HEK293T (cell line): ENCODE measurements at regions not wholly inside any gene's neighbourhood (a gene's known extent, or its start where the extent isn't known, plus 50 kb on each side); places are given as distances from the start of the nearest gene placed in this dataset.

Experiments
- CTCF ChIA-PET: fragments of 350-600 bp; formaldehyde crosslinking; extraction: SDS; loops from one replicate; lab custom pipeline; 2021; ENCODE audit warnings: antibody characterized with exemption, inconsistent platforms; lab: Yijun Ruan, JAX
- POLR2A ChIA-PET: fragments of 350-600 bp; formaldehyde crosslinking; extraction: SDS; loops from one replicate; lab custom pipeline; 2020; ENCODE audit warnings: antibody characterized with exemption, inconsistent platforms; lab: Yijun Ruan, JAX
- DNase-seq: peaks from one replicate; pipeline ENCODE4 v3.0.0; 2012; ENCODE audit warnings: mixed read lengths; ENCODE audit errors: extremely low spot score
- ARNT ChIP-seq: fragments of 450-650 bp; IDR thresholded peaks from 2 replicates; pipeline ENCODE4 v1.6.1; 2017; ENCODE audit warnings: mild to moderate bottlenecking
- BHLHE40 ChIP-seq: fragments of 450-650 bp; IDR thresholded peaks from 2 replicates; pipeline ENCODE4 v1.6.1; 2016; ENCODE audit warnings: mild to moderate bottlenecking, moderate library complexity, borderline replicate concordance
- CTBP1 ChIP-seq: fragments of 450-650 bp; IDR thresholded peaks from 2 replicates; pipeline ENCODE4 v1.6.1; 2016; ENCODE audit warnings: borderline replicate concordance
- ELF4 ChIP-seq: fragments of 450-650 bp; IDR thresholded peaks from 2 replicates; pipeline ENCODE4 v1.6.1; 2017; ENCODE audit warnings: antibody characterized with exemption
- FOXA1 ChIP-seq: fragments of 450-650 bp; IDR thresholded peaks from 2 replicates; pipeline ENCODE4 v1.6.1; 2016; ENCODE audit warnings: mild to moderate bottlenecking
- FOXK2 ChIP-seq: fragments of 450-650 bp; IDR thresholded peaks from 2 replicates; pipeline ENCODE4 v1.6.1; 2016; ENCODE audit warnings: mild to moderate bottlenecking
- FOXM1 ChIP-seq: fragments of 450-650 bp; IDR thresholded peaks from 2 replicates; pipeline ENCODE4 v1.6.1; 2017; ENCODE audit warnings: mild to moderate bottlenecking, borderline replicate concordance
- HDGF ChIP-seq: fragments of 450-650 bp; IDR thresholded peaks from 2 replicates; pipeline ENCODE4 v1.6.1; 2017; ENCODE audit warnings: antibody characterized with exemption, borderline replicate concordance
- L3MBTL2 ChIP-seq: fragments of 450-650 bp; conservative IDR thresholded peaks from 2 replicates; pipeline ENCODE4 v1.6.1; 2016; ENCODE audit warnings: mild to moderate bottlenecking
- LEF1 ChIP-seq: fragments of 450-650 bp; IDR thresholded peaks from 2 replicates; pipeline ENCODE4 v1.6.1; 2017; ENCODE audit warnings: mild to moderate bottlenecking, borderline replicate concordance
- NFRKB ChIP-seq: fragments of 450-650 bp; IDR thresholded peaks from 2 replicates; pipeline ENCODE4 v1.6.1; 2016; ENCODE audit warnings: mild to moderate bottlenecking, moderate library complexity
- SP1 ChIP-seq: fragments of 450-650 bp; IDR thresholded peaks from 2 replicates; pipeline ENCODE4 v1.6.1; 2017
- SUZ12 ChIP-seq: fragments of 450-650 bp; IDR thresholded peaks from 2 replicates; pipeline ENCODE4 v1.6.1; 2016; ENCODE audit warnings: mild to moderate bottlenecking
- TARDBP ChIP-seq: fragments of 450-650 bp; IDR thresholded peaks from 2 replicates; pipeline ENCODE4 v1.6.1; 2016
- ZNF384 ChIP-seq: fragments of 450-650 bp; IDR thresholded peaks from 2 replicates; pipeline ENCODE4 v1.6.1; 2016
- TF ChIP-seq, protein P1 (sequence below): fragments of 450-650 bp; IDR thresholded peaks from 2 replicates; pipeline ENCODE4 v1.6.1; 2016

DNA sequence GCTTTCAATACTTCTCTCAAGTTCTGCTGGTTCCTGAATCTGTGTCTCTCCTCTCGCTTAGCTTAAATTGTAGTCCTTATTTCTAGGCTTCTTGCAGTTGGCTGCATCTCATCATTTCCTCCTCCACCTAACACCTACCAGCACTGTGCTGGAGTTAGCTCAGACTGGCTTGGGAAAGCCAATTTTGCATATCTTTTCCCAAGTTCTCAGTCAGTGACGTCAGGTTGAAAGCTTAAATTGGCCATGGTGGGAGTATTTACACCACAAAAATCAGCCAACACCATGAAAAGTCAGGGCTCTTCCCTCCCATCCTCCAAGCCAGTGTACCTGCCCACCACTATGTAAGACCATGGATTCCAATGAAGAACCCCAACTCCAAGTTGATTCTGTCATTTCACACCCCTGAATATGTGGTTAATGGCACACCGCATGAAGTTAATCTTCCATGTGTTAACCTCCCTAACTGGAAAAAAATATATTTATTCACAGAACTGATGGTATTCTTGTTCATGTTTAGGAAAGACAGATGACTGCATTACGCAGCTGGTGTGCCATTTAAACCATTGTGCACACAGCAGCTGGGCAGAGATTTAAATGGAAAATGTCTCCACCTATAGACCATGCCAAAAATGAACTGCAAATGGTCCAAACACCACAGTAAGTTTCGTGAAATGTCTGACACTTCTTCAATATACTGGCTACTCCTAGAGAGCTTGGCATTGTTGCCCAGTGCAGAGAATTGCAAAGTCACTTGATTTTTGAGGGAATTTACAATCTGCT is 274.1 kb upstream of the MAP3K7 start:
- POLR2A ChIA-PET = no interaction called here
- TF ChIP-seq FOXA1 = no peak
- TF ChIP-seq ARNT = no peak
- TF ChIP-seq NFRKB = no peak
- no peak for TF ChIP-seq FOXK2
- TF ChIP-seq SP1 = no peak
- no peak for TF ChIP-seq TARDBP
- no peak for TF ChIP-seq BHLHE40
- TF ChIP-seq, protein P1, sequence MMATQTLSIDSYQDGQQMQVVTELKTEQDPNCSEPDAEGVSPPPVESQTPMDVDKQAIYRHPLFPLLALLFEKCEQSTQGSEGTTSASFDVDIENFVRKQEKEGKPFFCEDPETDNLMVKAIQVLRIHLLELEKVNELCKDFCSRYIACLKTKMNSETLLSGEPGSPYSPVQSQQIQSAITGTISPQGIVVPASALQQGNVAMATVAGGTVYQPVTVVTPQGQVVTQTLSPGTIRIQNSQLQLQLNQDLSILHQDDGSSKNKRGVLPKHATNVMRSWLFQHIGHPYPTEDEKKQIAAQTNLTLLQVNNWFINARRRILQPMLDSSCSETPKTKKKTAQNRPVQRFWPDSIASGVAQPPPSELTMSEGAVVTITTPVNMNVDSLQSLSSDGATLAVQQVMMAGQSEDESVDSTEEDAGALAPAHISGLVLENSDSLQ = no peak
- no peak for TF ChIP-seq ELF4
- TF ChIP-seq CTBP1 = no peak
- no peak for TF ChIP-seq FOXM1
- TF ChIP-seq HDGF = no peak
- TF ChIP-seq SUZ12 = no peak
- TF ChIP-seq ZNF384 = no peak
- TF ChIP-seq L3MBTL2 = no peak
- CTCF ChIA-PET = interaction anchor here (0.9 to 2.0 kb wide), 4 partner anchors 10 to 250 kb away, joined by 3 to 7 read pairs (median 4); no protein-coding TSS in a partner anchor
- DNase-seq = peak; percentile 17

DNA sequence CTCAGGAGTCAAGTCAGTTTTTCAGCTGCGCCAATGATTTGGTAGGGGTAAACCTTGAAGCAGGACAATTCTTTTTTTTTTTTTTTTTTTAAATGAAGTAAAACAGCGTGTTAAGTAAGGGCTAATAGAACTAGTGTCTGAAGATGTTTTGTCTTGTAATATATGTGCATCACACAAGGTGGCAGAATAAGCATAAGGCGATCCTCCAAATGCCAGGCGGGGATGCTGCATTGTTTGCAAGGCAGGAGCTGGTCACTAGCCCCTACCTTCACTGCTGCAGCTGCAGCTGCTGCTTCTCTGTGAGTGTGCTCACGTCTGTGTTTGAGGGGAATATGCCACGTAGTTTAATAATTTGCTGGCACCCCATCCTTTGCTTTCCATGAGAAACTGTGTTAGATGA is 272.7 kb upstream of the MAP3K7 start:
- TF ChIP-seq TARDBP (no peak), SP1 (no peak), NFRKB (no peak)
- no peak for DNase-seq
- POLR2A ChIA-PET = no interaction called here
- CTCF ChIA-PET = interaction anchor here (0.8 to 2.0 kb wide), 3 partner anchors 9 to 227 kb away, joined by 3 to 7 read pairs (median 6); no protein-coding TSS in a partner anchor

DNA sequence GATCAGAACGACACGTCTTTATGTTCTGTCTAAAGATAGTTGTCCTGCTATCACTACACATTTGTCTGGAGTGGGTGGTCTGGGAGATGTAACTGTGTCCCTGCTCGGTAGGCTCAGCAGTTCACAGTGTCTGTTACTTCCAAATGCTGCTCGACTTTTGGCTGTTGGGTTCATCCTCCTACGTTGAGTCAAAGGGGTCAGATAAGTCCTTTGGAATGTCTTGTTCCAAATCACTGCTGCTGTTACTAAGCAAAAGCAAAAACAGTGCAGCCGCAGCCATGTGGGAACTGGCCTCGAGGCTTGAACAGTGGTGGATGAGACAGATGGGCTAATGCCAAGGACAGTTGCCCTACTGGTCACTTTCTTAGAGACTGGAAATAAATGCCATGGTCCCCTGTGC is 272.2 kb upstream of the MAP3K7 start:
- no peak for TF ChIP-seq CTBP1
- no peak for TF ChIP-seq SP1
- no peak for TF ChIP-seq ELF4
- no peak for TF ChIP-seq NFRKB
- no peak for TF ChIP-seq ARNT
- TF ChIP-seq FOXM1 = no peak
- no peak for TF ChIP-seq BHLHE40
- TF ChIP-seq ZNF384 = no peak
- no peak for TF ChIP-seq FOXA1
- TF ChIP-seq TARDBP = no peak
- TF ChIP-seq, protein P1 = no peak
- TF ChIP-seq FOXK2 = no peak
- no peak for TF ChIP-seq HDGF
- no peak for TF ChIP-seq LEF1
- TF ChIP-seq SUZ12 = no peak
- TF ChIP-seq L3MBTL2 = no peak
- CTCF ChIA-PET = no interaction called here
- POLR2A ChIA-PET = no interaction called here
- no peak for DNase-seq

DNA sequence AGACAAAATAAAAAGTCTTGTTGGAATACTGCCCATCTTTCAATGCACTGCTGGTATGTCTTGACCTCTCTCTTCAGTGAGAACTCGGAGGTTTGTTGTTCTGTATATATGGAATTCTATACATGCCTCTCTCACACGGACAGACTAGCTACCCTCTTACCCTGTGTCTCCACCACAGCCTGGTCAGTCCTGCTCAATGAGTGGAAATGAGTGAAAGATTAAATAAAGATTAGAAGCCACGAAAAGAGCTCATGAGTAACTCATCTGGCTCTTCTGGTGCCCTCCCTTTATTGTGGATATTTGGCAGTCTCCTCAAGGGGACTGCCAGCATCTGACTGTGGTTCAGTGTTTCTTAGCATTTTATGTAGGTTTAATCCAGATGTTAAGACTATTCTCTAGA is 262.8 kb upstream of the MAP3K7 start:
- ChIA-PET POLR2A (no interaction called here), CTCF (interaction anchor here (0.7 to 1.3 kb wide), 3 partner anchors 9 to 95 kb away, joined by 3 to 7 read pairs (median 3); no protein-coding TSS in a partner anchor)
- no peak for DNase-seq
- TF ChIP-seq BHLHE40 (no peak), ELF4 (no peak), NFRKB (no peak), ARNT (no peak), L3MBTL2 (no peak), CTBP1 (no peak), TARDBP (no peak), FOXM1 (no peak), ZNF384 (no peak), SUZ12 (no peak), HDGF (no peak), SP1 (no peak)
- TF ChIP-seq, protein P1 = no peak

DNA sequence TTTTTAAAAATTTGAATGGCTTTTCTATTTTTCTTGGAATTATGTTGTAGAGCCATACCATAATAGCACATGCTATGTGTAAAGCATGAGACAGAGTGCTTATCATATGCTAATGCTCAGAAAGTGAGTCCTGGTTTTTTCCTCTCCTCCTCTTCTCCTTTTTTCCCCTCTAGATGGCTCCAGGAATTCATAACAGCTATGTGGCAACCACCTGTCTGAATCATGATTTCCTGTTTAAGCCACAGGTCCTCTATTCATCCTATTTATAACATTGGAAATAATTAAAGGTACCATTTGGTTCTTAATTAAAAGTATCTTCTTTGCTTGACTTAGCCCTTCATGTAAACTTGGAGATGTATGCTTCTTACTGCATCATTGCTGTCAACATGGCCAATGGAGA is 260.0 kb upstream of the MAP3K7 start:
- CTCF ChIA-PET = no interaction called here
- DNase-seq = no peak
- POLR2A ChIA-PET = no interaction called here
- TF ChIP-seq BHLHE40 (no peak), LEF1 (no peak), ZNF384 (no peak), CTBP1 (no peak), ARNT (no peak)

DNA sequence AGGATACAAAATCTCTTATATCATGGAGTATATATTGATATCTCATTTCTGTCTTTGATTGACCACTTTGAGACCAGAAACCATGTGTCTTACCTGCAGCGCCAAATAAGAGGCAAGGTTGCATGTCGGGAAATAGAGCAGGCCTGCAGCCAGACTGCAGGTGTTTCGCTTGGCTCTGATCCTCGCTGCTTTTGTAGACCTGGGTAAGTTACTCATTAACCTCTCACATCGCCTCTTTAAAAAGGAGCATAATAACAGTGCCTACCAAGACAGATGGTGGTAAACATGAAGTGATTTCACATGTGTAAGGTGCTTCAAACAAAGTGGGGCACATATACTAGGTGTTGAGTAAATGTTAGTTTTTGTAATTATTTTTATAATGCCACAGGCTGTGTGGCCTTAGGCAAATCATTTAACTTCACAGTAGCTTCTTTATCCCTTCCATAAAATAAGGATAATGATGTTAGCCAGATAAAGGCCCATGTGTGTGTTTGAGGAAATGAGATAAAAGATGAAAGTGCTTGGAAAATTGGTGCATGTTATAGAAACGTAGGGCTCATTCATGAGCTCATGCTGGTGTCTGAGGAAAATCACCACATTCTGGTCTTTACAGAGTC is 248.8 kb upstream of the MAP3K7 start:
- DNase-seq = no peak
- ChIA-PET POLR2A (no interaction called here), CTCF (no interaction called here)
- TF ChIP-seq, protein P1 = no peak
- TF ChIP-seq FOXA1 = no peak
